ENCODE measurements at regions not wholly inside any gene's neighbourhood (a gene's known extent, or its start where the extent isn't known, plus 50 kb on each side); places are given as distances from the start of the nearest gene placed in this dataset.

GRCh38 chr2:41068740-41069139, 616.9 kb upstream of the SLC8A1 start:
- TF ChIP-seq, protein P1, sequence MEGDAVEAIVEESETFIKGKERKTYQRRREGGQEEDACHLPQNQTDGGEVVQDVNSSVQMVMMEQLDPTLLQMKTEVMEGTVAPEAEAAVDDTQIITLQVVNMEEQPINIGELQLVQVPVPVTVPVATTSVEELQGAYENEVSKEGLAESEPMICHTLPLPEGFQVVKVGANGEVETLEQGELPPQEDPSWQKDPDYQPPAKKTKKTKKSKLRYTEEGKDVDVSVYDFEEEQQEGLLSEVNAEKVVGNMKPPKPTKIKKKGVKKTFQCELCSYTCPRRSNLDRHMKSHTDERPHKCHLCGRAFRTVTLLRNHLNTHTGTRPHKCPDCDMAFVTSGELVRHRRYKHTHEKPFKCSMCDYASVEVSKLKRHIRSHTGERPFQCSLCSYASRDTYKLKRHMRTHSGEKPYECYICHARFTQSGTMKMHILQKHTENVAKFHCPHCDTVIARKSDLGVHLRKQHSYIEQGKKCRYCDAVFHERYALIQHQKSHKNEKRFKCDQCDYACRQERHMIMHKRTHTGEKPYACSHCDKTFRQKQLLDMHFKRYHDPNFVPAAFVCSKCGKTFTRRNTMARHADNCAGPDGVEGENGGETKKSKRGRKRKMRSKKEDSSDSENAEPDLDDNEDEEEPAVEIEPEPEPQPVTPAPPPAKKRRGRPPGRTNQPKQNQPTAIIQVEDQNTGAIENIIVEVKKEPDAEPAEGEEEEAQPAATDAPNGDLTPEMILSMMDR (IDR thresholded peaks at IDR 0.05; ENCODE audit: insufficient read depth, low read length), result no peak
- no peak for TF ChIP-seq SPI1 (IDR thresholded peaks at IDR 0.05; ENCODE audit: borderline replicate concordance, low read depth)

Measured in HL-60 (cell line).